ENCODE measurements at regions not wholly inside any gene's neighbourhood (a gene's known extent, or its start where the extent isn't known, plus 50 kb on each side); places are given as distances from the start of the nearest gene placed in this dataset.

DNA sequence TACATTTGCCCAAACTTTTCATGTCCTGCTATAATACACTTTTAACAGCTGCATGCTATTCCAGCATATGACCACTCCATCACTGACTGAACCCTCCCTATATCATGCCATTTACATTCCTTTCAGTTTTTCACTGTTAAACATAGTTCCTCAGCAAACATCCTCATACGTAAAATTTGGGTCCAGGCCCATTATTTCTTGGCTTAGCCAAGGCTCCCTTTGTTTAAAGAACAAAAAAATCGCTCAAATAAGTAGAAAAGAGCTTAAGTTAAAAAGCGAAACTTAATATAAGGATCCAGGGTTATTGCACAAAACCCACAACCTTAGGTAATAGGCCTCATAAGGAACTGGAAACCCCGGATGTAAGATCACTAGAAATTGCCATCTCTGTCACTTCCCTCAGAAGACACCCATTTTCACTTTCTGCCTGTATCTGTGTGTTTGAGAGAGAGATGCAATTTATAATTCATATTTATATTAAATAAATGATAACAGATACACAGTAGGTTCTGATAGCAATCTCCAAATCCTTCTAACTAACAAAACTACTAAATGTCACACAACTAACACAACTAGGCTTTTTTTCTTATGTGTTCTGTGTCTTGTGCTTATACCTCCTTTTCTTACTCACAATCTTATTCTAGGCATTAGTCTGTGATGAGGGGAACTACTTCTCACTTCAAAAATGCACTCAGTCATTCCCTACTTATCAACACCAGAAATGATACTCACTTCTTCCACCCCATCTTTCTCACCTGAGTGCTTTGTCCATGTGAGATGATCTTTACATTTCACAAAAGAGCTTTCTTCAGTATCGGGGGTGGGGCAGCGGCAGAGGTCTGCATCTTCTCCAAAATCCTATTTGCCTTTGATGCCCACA is 59.9 kb upstream of the FAM241A start:
- Histone ChIP-seq H3K23me2 (ENCODE audit: low read depth, low read length) (no peaks in the 10 kb centered on the region), H3K4me3 (ENCODE audit: extremely low read depth in 1 of 4, insufficient read depth in 2 of 4, low read depth in 3 of 4, low read length in 4 of 4) (no peak overlapping the region), H2BK20ac (ENCODE audit: low read length) (no peak overlapping the region), H3K79me1 (ENCODE audit: low read depth, low read length) (no peaks in the 10 kb centered on the region), H3K9me3 (ENCODE audit: insufficient read depth in 2 of 2, low read depth in 1 of 2, low read length in 1 of 2) (peaks cover 0 to 2% of the 10 kb centered on the region in 2 experiments; a peak in 1 of 4 replicates), H3K18ac (ENCODE audit: extremely low read depth, low read length) (no peak overlapping the region), H3K56ac (replicated peaks; ENCODE audit: insufficient read length, low read depth, low read length) (no peak overlapping the region), H3K79me2 (ENCODE audit: control insufficient read depth in 1 of 2, insufficient read depth in 2 of 2, low read length in 2 of 2) (no peaks in the 10 kb centered on the region), H3K4me2 (ENCODE audit: insufficient read depth in 1 of 2, low read depth in 2 of 2, low read length in 2 of 2) (no peak overlapping the region), H3K23ac (ENCODE audit: insufficient read length) (no peak overlapping the region), H4K8ac (ENCODE audit: extremely low read depth, insufficient read depth, low read length) (no peak overlapping the region), H3K4me1 (replicated peaks in 1 of 4; ENCODE audit: control insufficient read depth in 3 of 4, insufficient read depth in 4 of 4, low read length in 3 of 4) (peaks cover 0 to 4% (median 0%) of the 10 kb centered on the region in 4 experiments; a peak in 1 of 7 replicates), H3K14ac (ENCODE audit: insufficient read length) (no peak overlapping the region), H4K91ac (replicated peaks; ENCODE audit: insufficient read length, low read length) (no peak overlapping the region), H2BK12ac (ENCODE audit: low read depth, low read length) (no peak overlapping the region), H3K27ac (ENCODE audit: low read depth, low read length) (no peak overlapping the region), H2AFZ (ENCODE audit: low read length) (0 out of 2 replicates have a peak overlapping the region, but pooled peaks have one; percentile 56), H3K36me3 (ENCODE audit: control insufficient read depth in 2 of 4, insufficient read depth in 4 of 4, low read length in 3 of 4) (no peaks in the 10 kb centered on the region), H2AK5ac (ENCODE audit: low read depth, low read length) (no peak overlapping the region), H2BK15ac (ENCODE audit: low read length) (no peak overlapping the region), H4K20me1 (replicated peaks in 1 of 2; ENCODE audit: control insufficient read depth in 1 of 2, insufficient read depth in 2 of 2, low read length in 2 of 2) (no peaks in the 10 kb centered on the region), H3K27me3 (replicated peaks in 1 of 4; ENCODE audit: control insufficient read depth in 3 of 4, extremely low read depth in 1 of 4, insufficient read depth in 3 of 4, low read length in 3 of 4) (no peaks in the 10 kb centered on the region), H4K5ac (ENCODE audit: insufficient read length, low read depth, low read length) (no peak overlapping the region), H3K4ac (replicated peaks; ENCODE audit: insufficient read length, low read depth, low read length) (no peak overlapping the region), H3K9ac (replicated peaks in 1 of 4; ENCODE audit: extremely low read depth in 1 of 4, low read depth in 3 of 4, low read length in 3 of 4) (no peak overlapping the region), H2BK120ac (replicated peaks; ENCODE audit: low read depth, low read length) (no peak overlapping the region), H2BK5ac (ENCODE audit: low read depth, low read length) (no peak overlapping the region; the same call in 1 of the 2 replicates)
- no peak for TF ChIP-seq FOSL1 (IDR thresholded peaks at IDR 0.05; ENCODE audit: insufficient read depth, low read depth, low read length)
- TF ChIP-seq KDM5A (IDR thresholded peaks at IDR 0.05; ENCODE audit: low read length): no peak
- TF ChIP-seq TCF12 (IDR thresholded peaks at IDR 0.05; ENCODE audit: low read depth, low read length): no peak
- no peak for TF ChIP-seq HDAC6 (IDR thresholded peaks at IDR 0.05; ENCODE audit: low read depth, low read length)
- no peak for TF ChIP-seq CBX5 (IDR thresholded peaks at IDR 0.05; ENCODE audit: low read depth, low read length)
- no peak for TF ChIP-seq SP1 (IDR thresholded peaks at IDR 0.05; ENCODE audit: low read depth, low read length)
- no peak for TF ChIP-seq SRF (IDR thresholded peaks at IDR 0.05; ENCODE audit: low read depth, low read length)
- TF ChIP-seq GTF2F1 (IDR thresholded peaks at IDR 0.05; ENCODE audit: borderline replicate concordance, low read depth, low read length): no peak
- DNase-seq (ENCODE audit: low read depth in 1 of 2, low spot score in 2 of 2) (no peak), FAIRE-seq (no peak)
- WGBS, 2 experiments (ENCODE audit: extremely low coverage in 1 of 2, insufficient coverage in 1 of 2, insufficient read length in 1 of 2, insufficient replicate concordance in 2 of 2, low coverage in 1 of 2, low lambda C conversion rate in 2 of 2, missing lambda C conversion rate in 1 of 2): 90% methylated on average over 6 of the region's 6 CpGs; no CpG with 5 or more reads in 1 of the 2 experiments
- ChIA-PET CTCF (ENCODE audit: partially characterized antibody) (interaction anchor here (1.3 to 1.4 kb wide), 2 partner anchors 31 to 118 kb away, joined by 3 to 4 read pairs; no protein-coding TSS in a partner anchor), POLR2A (ENCODE audit: partially characterized antibody) (interaction anchor here (0.8 to 1.6 kb wide), 4 partner anchors 8 to 147 kb away, joined by 3 to 7 read pairs (median 4); no protein-coding TSS in a partner anchor)
